Colonic mucosa (tissue), 4 donors: ENCODE measurements at regions not wholly inside any gene's neighbourhood (a gene's known extent, or its start where the extent isn't known, plus 50 kb on each side); places are given as distances from the start of the nearest gene placed in this dataset.

Experiments
- DNase-seq: peaks from one replicate; pipeline ENCODE4 v3.0.0-alpha.2; 2020
- H3K27ac ChIP-seq: fragments of 200-600 bp; one replicate; pipeline ENCODE4 v1.8.0; 2021
- H3K27me3 ChIP-seq: fragments of 200-600 bp; one replicate; pipeline ENCODE4 v1.8.0; 2021
- H3K36me3 ChIP-seq: fragments of 200-600 bp; one replicate; pipeline ENCODE4 v1.8.0; 2021
- H3K4me1 ChIP-seq: fragments of 200-600 bp; one replicate; pipeline ENCODE4 v1.8.0; 2021; ENCODE audit warnings: mild to moderate bottlenecking
- H3K4me3 ChIP-seq: fragments of 200-600 bp; one replicate; pipeline ENCODE4 v1.8.0; 2021
- H3K9ac ChIP-seq, 2 donors: one replicate each; pipeline ENCODE4 v1.7.0; 2013; ENCODE audit warnings: control low read depth in 2 of 2, low read depth in 2 of 2, low read length in 2 of 2
- H3K9me3 ChIP-seq: fragments of 200-600 bp; one replicate; pipeline ENCODE4 v1.8.0; 2021
- intact Hi-C: fragments of 100-400 bp; cut with DNase I; formaldehyde crosslinking; loops from one replicate; pipeline ENCODE4 v1.14.1; 2022
- TF ChIP-seq, protein P1 (sequence below): fragments of 200-600 bp; IDR thresholded peaks from one replicate; pipeline ENCODE4 v1.8.0; 2022; ENCODE audit warnings: antibody characterized with exemption, mild to moderate bottlenecking
- donor health status: healthy.
- donor health status: DM: no; HTN: no; CAD: no.
- donor health status: DM: no; HTN: no; CAD: no.

DNA sequence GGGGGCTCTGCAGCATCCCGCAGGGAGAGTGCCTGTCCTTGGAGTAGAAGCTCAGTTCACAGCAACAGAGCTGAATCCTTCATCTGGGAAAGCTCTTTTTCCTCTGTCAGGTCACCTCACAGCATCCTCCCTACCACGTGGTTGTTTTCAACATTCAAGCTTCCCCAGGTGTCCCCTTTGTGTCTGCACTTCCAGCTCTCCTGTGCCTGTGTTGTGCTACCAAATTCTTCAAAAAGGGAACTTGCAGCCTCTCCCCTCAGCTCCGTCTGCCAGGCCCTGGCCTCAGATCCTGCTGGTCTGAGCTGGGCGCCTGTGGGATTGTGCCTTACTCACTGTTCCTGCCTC is 108.4 kb downstream of the FOXF2 start:
- DNase-seq: no peak
- Histone ChIP-seq H3K4me1 (no peaks in the 10 kb centered on the region), H3K36me3 (no peaks in the 10 kb centered on the region), H3K9me3 (no peaks in the 10 kb centered on the region), H3K9ac (no peak overlapping the region), H3K27ac (no peak overlapping the region), H3K4me3 (no peak overlapping the region), H3K27me3 (no peaks in the 10 kb centered on the region)
- intact Hi-C loops: no loop called here
- TF ChIP-seq, protein P1, sequence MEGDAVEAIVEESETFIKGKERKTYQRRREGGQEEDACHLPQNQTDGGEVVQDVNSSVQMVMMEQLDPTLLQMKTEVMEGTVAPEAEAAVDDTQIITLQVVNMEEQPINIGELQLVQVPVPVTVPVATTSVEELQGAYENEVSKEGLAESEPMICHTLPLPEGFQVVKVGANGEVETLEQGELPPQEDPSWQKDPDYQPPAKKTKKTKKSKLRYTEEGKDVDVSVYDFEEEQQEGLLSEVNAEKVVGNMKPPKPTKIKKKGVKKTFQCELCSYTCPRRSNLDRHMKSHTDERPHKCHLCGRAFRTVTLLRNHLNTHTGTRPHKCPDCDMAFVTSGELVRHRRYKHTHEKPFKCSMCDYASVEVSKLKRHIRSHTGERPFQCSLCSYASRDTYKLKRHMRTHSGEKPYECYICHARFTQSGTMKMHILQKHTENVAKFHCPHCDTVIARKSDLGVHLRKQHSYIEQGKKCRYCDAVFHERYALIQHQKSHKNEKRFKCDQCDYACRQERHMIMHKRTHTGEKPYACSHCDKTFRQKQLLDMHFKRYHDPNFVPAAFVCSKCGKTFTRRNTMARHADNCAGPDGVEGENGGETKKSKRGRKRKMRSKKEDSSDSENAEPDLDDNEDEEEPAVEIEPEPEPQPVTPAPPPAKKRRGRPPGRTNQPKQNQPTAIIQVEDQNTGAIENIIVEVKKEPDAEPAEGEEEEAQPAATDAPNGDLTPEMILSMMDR: no peak

DNA sequence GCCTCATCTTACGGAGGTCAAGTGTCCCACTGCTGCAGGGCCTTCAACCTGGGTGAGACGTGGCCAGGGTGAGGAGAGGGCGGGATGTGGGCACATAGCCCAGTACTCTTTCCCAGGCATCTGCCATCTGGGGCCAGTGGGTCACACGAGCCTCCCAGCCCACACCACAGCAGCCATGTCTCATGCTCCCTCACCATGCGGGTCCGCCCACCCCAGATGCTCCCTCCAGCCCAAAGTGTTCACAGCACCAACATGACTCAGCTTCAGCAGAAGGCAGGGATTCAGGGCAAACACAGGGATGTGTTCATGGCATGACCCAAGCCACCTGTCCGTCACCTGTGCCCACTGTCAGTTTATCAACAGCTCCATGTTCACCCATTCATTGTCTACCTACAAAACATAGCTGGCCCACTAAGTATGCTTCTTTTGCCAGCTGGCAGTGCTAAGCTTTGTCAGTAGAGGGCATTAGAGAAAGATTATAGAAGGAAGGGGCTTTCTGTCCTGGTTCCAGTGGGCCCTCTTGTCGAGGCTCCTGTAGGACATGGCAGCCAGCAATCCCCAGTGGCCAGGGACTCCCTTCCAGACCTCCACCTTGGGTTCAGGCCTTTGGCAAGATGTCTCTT is 109.2 kb downstream of the FOXF2 start:
- H3K4me3 ChIP-seq: no peak overlapping the region
- H3K36me3 ChIP-seq: no peaks in the 10 kb centered on the region
- no peak overlapping the region for H3K9ac ChIP-seq
- intact Hi-C loops: no loop called here
- no peak for DNase-seq
- no peak overlapping the region for H3K27ac ChIP-seq
- no peaks in the 10 kb centered on the region for H3K9me3 ChIP-seq
- H3K4me1 ChIP-seq: no peaks in the 10 kb centered on the region
- H3K27me3 ChIP-seq: no peaks in the 10 kb centered on the region
- TF ChIP-seq, protein P1: no peak

DNA sequence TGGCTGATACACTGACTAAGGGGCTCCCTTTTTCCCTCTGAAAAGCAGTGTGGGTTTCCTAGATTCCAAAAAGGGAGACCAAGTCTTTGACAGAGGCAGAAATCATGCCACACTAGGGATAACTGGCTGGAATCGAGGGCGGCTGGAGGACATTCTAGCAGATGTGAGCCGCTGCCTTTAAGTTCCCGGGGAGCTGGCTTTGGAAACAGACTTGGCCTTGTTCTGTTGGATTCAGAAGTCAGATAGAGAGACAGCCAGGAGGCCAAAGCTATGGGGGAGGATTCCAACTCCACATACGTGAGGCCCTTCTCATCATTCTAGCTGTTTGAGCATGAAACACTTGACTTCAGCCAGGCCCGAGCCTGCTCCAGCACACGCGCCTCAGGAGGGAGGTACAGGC is 109.9 kb upstream of the FOXC1 start:
- no peaks in the 10 kb centered on the region for H3K9me3 ChIP-seq
- H3K4me3 ChIP-seq: no peak overlapping the region
- H3K36me3 ChIP-seq: no peaks in the 10 kb centered on the region
- H3K27ac ChIP-seq: no peak overlapping the region
- TF ChIP-seq, protein P1: no peak
- no peaks in the 10 kb centered on the region for H3K27me3 ChIP-seq
- intact Hi-C loops: no loop called here
- no peak overlapping the region for H3K9ac ChIP-seq
- no peak for DNase-seq
- H3K4me1 ChIP-seq: no peaks in the 10 kb centered on the region

DNA sequence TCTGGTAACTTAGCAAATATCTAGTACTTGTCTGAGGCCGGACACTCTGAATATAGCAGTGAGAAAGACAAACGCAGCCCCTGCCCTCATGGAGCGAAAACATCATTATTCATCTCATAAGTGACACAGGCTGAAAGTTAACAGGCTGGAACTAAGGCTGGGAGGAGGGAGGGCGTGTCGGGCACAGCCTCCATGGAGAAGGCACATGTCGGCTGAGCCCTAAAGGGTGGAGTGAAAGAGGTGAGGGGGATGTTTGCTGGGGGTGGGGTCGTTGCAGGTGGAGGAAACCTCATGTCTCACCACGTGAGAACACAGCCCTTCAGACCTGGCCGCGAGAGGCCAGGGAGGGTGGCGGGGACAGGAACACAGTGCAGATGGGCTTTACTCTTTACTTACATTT is 108.8 kb upstream of the FOXC1 start:
- intact Hi-C loops: no loop called here
- TF ChIP-seq, protein P1: no peak
- Histone ChIP-seq H3K27me3 (no peaks in the 10 kb centered on the region), H3K36me3 (no peaks in the 10 kb centered on the region), H3K9ac (no peak overlapping the region), H3K9me3 (no peaks in the 10 kb centered on the region), H3K4me1 (no peaks in the 10 kb centered on the region), H3K27ac (no peak overlapping the region), H3K4me3 (no peak overlapping the region)
- DNase-seq: no peak

DNA sequence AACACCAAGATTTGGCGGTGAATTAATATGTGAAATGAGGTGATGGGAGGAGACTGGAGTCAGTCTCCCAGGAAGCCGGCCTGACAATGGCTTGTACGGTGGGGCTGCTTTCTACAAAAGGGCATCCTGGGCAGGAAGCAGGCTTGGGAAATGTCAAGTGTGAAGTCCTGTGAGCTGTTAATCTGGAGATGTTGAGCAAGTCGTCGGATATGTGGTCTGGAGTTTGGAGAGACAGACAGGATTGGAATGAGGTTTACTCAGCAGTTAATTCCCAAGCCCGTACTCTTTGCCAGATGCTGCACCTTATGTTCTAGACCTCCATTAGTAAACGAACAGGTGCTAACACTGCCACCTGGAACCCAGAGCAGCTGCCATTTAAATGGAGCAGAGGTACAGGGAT is 107.7 kb upstream of the FOXC1 start:
- intact Hi-C loops: no loop called here
- Histone ChIP-seq H3K36me3 (no peaks in the 10 kb centered on the region), H3K9ac (no peak overlapping the region), H3K27ac (no peak overlapping the region), H3K4me1 (no peaks in the 10 kb centered on the region), H3K9me3 (no peaks in the 10 kb centered on the region), H3K4me3 (no peak overlapping the region), H3K27me3 (no peaks in the 10 kb centered on the region)
- DNase-seq: no peak
- TF ChIP-seq, protein P1: no peak
